Stimulated activated effector memory CD8-positive, alpha-beta T cell treated with anti-CD3 and anti-CD28 coated beads, Interleukin-12 subunit alpha, Interleukin-12 subunit beta, amount 100 ng/mL, for 72 hours (primary cell): ENCODE measurements at regions not wholly inside any gene's neighbourhood (a gene's known extent, or its start where the extent isn't known, plus 50 kb on each side); places are given as distances from the start of the nearest gene placed in this dataset.
"Not testable (repeated sequence)": the region's sequence is repeated elsewhere in the genome, so short reads cannot be mapped to it uniquely, and the experiment has no call there.

ENCODE experiments used
- ATAC-seq: fragments of 150-1000 bp; cut with Tn5 transposase; 2 replicates; pipeline ENCODE4 v1.10.0; 2021
- DNase-seq, 2 donors: peaks; one replicate each; pipeline ENCODE4 v3.0.0; 2021 to 2022; ENCODE audit warnings: low spot score in 2 of 2
- H3K27ac Mint-ChIP-seq: one replicate; pipeline ENCODE4 v1.8.0; 2022; ENCODE audit warnings: mild to moderate bottlenecking, mixed read lengths
- H3K36me3 Mint-ChIP-seq: one replicate; pipeline ENCODE4 v1.8.0; 2022; ENCODE audit warnings: mild to moderate bottlenecking, mixed read lengths
- H3K4me1 Mint-ChIP-seq: one replicate; pipeline ENCODE4 v1.8.0; 2022; ENCODE audit warnings: mixed read lengths
- H3K4me3 Mint-ChIP-seq: one replicate; pipeline ENCODE4 v1.8.0; 2022; ENCODE audit warnings: mild to moderate bottlenecking, mixed read lengths
- H3K9me3 Mint-ChIP-seq: one replicate; pipeline ENCODE4 v1.8.0; 2022; ENCODE audit warnings: mixed read lengths

DNA sequence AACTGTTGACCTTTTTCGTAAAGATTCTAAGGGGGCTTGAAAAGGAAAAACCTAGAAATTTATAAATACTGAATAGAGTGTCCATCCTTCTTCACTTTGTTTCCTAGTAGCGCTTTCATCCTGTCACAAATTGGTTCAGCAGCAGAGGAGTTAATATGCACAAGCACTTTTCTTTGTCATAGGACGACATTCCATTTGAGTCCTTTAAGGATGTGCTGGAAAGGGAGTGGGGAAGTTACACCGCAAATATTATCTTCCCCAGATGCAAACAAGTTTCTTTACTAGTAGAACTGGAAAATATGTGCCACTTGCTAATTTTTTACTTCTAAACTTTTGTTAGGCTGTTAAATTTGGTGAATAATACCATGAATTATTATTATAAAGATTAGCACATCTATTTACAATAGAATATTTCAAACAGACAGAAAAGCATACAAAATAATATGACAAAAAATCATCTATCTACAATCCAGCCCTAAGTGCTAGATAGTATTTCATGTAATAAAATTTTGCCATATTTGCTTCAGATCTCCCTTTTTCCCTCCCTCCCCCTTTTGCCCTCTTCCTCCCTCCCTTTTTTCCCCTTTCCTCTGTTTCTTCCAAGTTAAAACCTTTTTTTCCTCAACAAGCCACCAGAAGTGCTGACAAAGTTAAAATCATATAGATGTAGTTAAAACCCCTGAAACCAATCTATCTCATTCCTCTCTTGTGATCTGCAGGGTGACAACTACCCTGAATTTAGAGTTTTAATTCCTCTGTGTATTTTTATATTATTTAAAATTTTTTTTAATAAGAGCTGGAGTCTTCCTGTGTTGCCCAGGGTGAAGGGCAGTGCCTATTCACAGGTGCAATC is 50.5 kb upstream of the MAP4K3 start:
- Mint-ChIP-seq H3K27ac (no peak overlapping the region), H3K36me3 (no peaks in the 10 kb centered on the region), H3K9me3 (no peaks in the 10 kb centered on the region), H3K4me3 (no peak overlapping the region), H3K4me1 (peaks cover 10% of the 10 kb centered on the region)
- DNase-seq (no peak), ATAC-seq (no peak)

DNA sequence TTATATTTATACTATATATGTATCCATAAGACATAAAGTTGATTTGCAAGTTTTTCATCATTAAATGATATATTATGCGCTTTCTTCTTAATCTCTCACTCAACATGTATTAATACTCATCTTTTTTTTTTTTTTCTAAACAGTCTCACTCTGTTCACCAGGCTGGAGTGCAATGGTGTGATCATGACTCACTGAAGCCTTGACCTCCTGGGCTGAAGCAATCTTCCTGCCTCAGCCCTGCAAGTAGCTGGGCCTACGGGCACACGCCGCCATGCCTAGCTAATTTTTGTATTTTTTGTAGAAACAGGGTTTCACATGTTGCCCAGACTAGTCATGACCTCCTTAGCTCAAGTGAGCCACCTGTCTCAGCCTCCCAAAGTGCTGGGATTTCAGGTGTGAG is 51.4 kb upstream of the MAP4K3 start:
- Mint-ChIP-seq H3K27ac (no peak overlapping the region), H3K9me3 (no peaks in the 10 kb centered on the region), H3K36me3 (no peaks in the 10 kb centered on the region), H3K4me3 (no peak overlapping the region), H3K4me1 (peaks cover 10% of the 10 kb centered on the region)
- ATAC-seq, result no peak
- DNase-seq, result no peak

DNA sequence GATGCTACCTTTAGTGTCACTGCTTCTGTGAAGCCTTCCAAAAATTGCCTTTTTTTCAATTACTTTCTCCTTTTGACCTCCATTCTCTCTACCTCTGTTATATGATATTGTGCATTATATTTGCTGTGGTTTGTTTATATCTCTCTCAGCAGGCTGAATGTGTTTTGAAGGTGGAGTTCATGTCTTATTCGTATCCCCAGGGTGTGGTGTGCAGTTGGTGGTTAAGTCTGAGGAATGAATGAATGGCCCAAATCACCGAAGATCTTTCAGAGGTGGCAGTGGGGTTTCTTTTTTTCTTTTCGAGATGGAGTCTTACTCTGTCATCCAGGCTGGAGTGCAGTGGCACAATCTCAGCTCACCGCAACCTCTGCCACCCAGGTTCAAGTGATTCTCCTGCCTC is 53.5 kb upstream of the MAP4K3 start:
- DNase-seq, result no peak
- no peak for ATAC-seq
- no peaks in the 10 kb centered on the region for H3K36me3 Mint-ChIP-seq
- no peaks in the 10 kb centered on the region for H3K9me3 Mint-ChIP-seq
- no peak overlapping the region for H3K27ac Mint-ChIP-seq
- H3K4me3 Mint-ChIP-seq, result no peak overlapping the region
- peaks cover 22% of the 10 kb centered on the region for H3K4me1 Mint-ChIP-seq

DNA sequence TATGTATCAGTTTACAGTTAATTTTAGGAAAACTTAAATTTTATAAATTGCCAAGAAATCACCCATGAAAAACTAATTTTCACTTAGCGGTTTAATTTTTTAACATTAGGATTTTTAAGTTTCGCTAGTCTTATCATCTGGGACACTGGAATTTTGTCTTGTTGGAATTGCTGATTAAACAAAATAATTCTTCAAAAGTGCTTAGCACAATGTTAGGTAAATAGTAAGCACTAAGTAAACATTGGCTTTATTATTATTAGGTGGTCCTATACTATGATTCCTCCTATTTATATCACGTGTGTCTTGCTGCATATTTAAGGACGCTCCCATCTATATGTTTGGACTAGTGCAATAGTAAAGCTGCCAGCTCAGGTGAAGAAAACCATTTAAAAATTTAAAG is 54.6 kb upstream of the MAP4K3 start:
- Mint-ChIP-seq H3K36me3 (no peaks in the 10 kb centered on the region), H3K4me1 (peaks cover 29% of the 10 kb centered on the region), H3K9me3 (no peaks in the 10 kb centered on the region), H3K27ac (peak overlapping the region; percentile 55), H3K4me3 (no peak overlapping the region)
- ATAC-seq, result no peak
- no peak for DNase-seq

DNA sequence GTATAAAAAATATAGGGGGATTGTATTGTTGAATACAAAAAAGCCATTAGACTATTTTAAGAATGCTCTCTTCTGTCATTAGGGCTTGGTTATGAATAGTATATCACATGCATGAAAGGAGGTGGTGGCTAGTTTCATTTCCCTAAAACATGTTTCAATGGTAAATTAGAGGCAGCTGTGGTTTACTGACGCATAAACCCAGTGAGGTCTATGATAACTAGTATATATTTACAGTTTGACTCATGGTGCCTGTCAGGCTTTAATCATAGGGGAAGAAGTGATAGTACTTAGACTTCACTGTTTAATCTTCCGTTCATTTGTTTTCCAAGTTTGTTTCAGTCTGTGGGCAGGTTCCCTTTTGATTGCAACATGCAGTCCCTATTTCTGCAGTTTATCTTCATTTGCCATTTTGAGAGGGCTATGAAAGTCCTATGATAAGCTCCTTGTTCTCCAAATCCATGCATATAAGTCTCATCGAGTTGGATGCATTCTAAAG is 55.1 kb upstream of the MAP4K3 start:
- Mint-ChIP-seq H3K27ac (peak overlapping the region; percentile 55), H3K4me1 (peaks cover 29% of the 10 kb centered on the region), H3K9me3 (no peaks in the 10 kb centered on the region), H3K4me3 (no peak overlapping the region), H3K36me3 (no peaks in the 10 kb centered on the region)
- peak; percentile 99 for ATAC-seq
- DNase-seq, result peak in 1 of 2 donors; percentile 59

DNA sequence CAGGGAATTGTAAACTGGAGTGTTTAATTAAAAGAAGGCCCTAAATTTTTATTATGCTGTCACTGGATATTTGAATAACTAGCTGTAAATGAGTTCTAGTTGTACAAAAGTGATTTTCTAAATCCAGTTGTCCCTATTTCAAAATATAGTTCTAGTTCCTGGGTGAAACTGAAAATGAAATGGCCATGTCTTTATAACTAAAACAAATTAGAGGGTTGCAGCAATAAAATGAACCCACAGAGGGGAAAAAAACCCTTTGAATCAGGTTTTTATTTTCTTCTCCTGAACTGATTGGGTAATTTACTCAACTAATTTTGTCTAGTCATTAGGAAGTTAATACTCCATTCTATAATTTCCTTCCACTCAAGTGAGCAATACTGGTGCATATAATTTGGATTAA is 55.6 kb upstream of the MAP4K3 start:
- Mint-ChIP-seq H3K9me3 (no peaks in the 10 kb centered on the region), H3K4me3 (no peak overlapping the region), H3K36me3 (no peaks in the 10 kb centered on the region), H3K4me1 (peaks cover 29% of the 10 kb centered on the region), H3K27ac (no peak overlapping the region)
- DNase-seq, result no peak
- ATAC-seq, result no peak

DNA sequence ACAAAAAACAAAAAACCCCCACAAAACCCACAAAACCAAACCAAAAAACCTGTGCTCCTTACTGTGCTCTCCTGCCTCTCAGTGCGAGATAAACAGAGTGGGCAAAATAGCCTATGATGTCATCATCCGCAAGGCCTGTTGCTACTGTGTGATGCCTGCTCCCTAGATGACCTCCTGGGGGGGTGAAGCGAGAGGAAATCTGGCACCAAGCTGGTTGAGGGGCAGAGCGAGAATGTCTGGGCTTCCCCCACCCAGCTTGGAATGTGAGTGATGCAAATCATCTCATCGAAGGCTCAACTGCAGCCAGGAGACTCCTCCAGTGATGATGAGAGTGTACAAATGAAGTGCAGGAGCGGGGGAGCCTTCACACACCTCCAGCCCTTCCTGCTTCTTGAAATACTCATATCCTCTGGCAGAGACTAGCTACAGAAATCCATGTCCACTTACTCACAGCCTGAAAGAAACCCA is 57.7 kb upstream of the MAP4K3 start:
- Mint-ChIP-seq H3K4me1 (peaks cover 29% of the 10 kb centered on the region), H3K4me3 (no peak overlapping the region), H3K36me3 (no peaks in the 10 kb centered on the region), H3K27ac (peak overlapping the region; percentile 72), H3K9me3 (no peaks in the 10 kb centered on the region)
- ATAC-seq (peak; percentile 57), DNase-seq (no peak)

DNA sequence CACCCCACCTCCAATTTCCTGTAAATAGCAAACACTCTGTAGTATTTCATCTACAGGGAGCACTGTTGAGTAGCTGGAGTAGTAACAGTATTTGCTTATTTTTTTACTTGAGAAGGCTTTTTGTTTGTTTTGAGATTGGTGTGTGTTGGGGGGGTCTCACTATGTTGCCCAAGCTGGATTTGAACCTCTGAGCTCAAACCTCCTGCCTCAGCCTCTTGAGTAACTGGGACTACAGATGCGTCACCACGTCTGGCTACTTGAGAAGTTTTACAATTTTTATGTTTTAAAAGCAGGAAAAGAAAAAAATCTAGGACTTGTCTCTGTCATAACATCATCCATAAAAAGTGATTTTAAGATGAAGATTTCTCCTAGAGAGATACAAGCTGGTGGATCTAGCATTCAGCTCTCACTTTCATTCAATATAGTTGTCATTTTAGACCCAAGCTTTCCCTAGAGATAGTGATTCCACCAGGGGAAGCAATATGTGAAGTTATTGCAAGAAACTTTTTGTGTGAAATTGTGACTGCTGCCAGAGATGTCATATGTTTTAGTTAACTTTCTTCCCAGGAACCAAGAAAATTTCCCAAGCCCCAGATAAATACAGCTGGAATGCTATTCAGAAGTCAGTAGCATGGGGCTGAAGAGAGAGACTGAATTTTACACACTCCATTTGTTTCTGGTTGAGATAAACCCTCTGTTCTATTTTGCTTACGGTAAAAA is 60.2 kb upstream of the MAP4K3 start:
- DNase-seq (no peak), ATAC-seq (no peak)
- H3K9me3 Mint-ChIP-seq, result no peaks in the 10 kb centered on the region
- no peak overlapping the region for H3K27ac Mint-ChIP-seq
- no peaks in the 10 kb centered on the region for H3K36me3 Mint-ChIP-seq
- H3K4me3 Mint-ChIP-seq, result no peak overlapping the region
- H3K4me1 Mint-ChIP-seq, result peaks cover 22% of the 10 kb centered on the region

DNA sequence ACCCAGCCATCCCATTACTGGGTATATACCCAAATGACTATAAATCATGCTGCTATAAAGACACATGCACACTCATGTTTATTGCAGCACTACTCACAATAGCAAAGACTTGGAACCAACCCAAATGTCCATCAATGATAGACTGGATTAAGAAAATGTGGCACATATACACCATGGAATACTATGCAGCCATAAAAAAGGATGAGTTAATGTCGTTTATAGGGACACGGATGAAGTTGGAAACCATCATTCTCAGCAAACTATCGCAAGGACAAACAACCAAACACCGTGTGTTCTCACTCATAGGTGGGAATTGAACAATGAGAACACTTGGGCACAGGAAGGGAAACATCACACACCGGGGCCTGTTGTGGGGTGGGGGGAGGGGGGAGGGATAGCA is 61.1 kb upstream of the MAP4K3 start:
- H3K4me3 Mint-ChIP-seq, H3K36me3 Mint-ChIP-seq, ATAC-seq, DNase-seq, H3K9me3 Mint-ChIP-seq, H3K27ac Mint-ChIP-seq: not testable (repeated sequence)
- H3K4me1 Mint-ChIP-seq, result peaks cover 19% of the 10 kb centered on the region

DNA sequence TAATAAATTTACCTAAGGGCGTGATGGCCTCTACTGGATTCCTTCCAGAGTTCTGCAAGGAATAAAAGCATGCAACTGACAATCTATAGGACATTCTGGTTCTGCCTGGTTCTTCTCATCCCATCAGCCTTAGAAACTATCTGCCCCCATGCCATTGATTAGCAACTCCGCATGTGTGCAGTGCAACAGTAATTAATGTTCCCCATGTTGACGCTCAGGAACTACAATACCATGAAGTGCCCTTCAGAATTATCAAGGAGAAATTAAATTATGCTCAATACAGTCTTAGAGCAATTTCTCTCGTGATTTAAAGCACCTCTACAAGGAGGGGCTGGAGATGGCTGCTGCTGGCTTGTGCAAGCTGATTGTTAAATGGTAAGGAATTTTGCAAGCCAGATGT is 61.7 kb upstream of the MAP4K3 start:
- Mint-ChIP-seq H3K36me3 (no peaks in the 10 kb centered on the region), H3K9me3 (no peaks in the 10 kb centered on the region), H3K4me1 (peaks cover 19% of the 10 kb centered on the region), H3K27ac (no peak overlapping the region), H3K4me3 (no peak overlapping the region)
- DNase-seq, result no peak
- ATAC-seq, result no peak

DNA sequence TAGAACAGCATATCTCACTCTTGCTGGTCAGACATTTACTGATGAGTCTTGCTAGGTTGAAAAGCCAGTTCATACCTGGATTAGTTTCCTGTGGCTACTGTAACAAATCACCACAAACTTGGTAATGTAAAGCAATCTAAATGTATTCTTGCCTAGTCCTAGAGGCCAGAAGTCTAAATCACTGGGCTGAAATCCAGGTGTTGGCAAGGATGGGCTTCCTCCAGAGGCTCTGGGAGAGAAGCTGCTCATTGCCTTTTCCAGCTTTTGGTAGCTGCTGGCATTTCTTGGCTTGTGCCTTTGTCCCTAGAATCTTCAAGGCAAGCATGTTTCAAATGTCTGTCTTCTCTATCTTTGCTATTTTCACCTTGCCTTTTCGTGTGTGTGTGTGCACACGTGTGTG is 62.3 kb upstream of the MAP4K3 start:
- no peak for ATAC-seq
- Mint-ChIP-seq H3K4me1 (peaks cover 19% of the 10 kb centered on the region), H3K4me3 (no peak overlapping the region), H3K36me3 (no peaks in the 10 kb centered on the region), H3K9me3 (no peaks in the 10 kb centered on the region), H3K27ac (no peak overlapping the region)
- DNase-seq, result no peak

DNA sequence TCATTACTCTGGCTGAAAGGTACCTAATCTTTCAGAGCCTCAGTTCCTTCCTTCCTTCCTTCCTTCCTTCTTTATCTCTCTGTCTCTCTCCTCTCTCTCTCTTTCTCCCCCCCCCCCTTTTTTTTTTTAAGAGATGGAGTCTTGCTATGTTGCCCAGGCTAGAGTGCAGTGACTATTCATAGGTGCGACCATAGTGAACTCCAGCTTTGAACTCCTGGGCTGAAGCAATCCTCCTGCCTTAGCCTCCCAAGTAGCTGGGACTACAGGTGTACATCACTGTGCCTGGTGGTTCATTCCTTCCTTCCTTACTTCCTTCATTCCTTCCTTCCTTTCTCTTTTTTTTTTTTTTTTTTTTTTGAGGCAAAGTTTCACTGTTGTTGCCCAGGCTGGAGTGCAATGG is 64.3 kb upstream of the MAP4K3 start:
- H3K9me3 Mint-ChIP-seq, result no peaks in the 10 kb centered on the region
- no peaks in the 10 kb centered on the region for H3K36me3 Mint-ChIP-seq
- H3K4me1 Mint-ChIP-seq, result no peaks in the 10 kb centered on the region
- no peak overlapping the region for H3K4me3 Mint-ChIP-seq
- DNase-seq, result no peak
- no peak for ATAC-seq
- H3K27ac Mint-ChIP-seq, result no peak overlapping the region

DNA sequence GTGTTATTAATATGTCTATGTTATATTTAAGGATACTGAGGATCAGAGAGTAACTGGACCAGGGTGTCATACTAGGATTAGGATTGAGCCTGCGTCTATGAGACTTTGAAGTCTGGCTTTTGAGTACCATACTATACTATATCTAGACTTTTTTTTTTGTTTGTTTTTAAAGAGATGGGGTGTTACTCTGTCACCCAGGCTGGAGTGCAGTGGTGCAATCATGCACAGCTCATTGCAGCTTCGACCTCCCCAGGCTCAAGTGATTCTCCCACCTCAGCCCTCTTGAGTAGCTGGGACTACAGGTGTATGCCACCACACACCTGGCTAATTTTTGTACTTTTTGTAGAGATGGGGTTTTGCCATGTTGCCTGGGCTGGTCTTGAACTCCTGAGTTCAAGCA is 66.2 kb upstream of the MAP4K3 start:
- ATAC-seq (no peak), DNase-seq (no peak)
- Mint-ChIP-seq H3K4me1 (no peaks in the 10 kb centered on the region), H3K36me3 (no peaks in the 10 kb centered on the region), H3K9me3 (no peaks in the 10 kb centered on the region), H3K4me3 (no peak overlapping the region), H3K27ac (no peak overlapping the region)

DNA sequence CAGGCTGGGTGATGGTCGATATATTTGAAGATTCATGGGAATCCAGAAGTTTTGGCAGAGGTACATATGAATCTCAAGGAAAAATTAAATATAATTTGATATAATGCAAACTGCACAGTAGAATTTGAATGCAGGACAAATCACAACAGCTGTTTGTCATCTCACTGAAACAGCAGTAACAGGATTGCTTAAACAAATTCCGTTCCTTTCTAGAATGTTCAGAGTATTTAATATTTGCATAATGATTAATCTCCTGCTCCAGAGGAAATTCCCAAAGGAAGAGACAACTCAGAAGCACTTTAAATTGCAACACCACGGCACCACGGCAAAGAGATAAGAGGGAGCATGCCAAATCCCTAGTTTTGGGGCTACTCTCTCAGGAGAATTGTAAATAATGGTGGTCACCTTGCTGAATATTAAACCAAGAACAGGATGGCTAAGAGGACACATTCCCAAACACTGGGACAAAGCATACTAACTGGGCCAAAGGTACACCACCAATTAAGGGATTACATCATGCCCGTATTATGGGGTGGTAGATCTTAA is 67.8 kb upstream of the MAP4K3 start:
- Mint-ChIP-seq H3K4me1 (no peaks in the 10 kb centered on the region), H3K27ac (no peak overlapping the region), H3K4me3 (no peak overlapping the region), H3K9me3 (no peaks in the 10 kb centered on the region), H3K36me3 (no peaks in the 10 kb centered on the region)
- DNase-seq (no peak), ATAC-seq (no peak)

DNA sequence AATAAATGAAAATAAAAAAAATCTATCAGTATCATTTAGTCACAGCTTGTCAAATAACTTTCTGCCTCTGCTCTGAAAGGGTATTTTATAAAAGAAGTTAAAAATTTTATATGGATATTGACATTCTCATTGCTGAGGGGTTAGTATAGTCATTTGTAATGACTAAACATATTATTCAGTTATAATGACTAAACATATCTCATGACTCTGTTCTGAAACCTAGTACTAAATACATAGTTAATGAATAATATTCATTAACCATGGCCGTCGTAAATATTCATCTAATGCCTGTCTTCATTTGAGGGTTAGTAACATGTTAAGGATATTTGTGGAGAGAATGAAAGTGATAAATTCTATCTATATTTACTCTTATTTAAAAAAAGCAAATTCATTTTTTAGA is 69.1 kb upstream of the MAP4K3 start:
- Mint-ChIP-seq H3K4me1 (peaks cover under 1% of the 10 kb centered on the region), H3K9me3 (no peaks in the 10 kb centered on the region), H3K36me3 (no peaks in the 10 kb centered on the region), H3K27ac (no peak overlapping the region), H3K4me3 (no peak overlapping the region)
- no peak for ATAC-seq
- no peak for DNase-seq

DNA sequence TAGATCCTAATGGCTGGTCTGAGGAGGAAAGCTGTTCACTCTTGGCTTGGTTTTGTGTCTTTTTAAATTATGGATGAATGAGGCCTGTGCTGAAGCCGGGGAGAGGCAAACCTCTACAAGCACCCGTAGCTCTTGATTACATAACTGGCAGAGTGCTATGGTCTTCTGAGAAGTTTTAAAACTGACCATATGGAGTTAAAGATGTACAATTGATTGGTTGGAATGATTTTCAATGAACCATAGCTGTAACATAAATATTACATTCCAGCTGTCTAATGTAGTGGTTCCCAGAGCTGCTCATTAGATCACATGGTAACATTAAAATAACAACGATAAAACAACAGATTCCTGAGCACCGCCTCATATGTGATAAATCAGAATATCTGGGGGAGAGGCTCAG is 71.1 kb upstream of the MAP4K3 start:
- peaks cover 20% of the 10 kb centered on the region for H3K4me1 Mint-ChIP-seq
- H3K36me3 Mint-ChIP-seq, result no peaks in the 10 kb centered on the region
- H3K27ac Mint-ChIP-seq, result no peak overlapping the region
- ATAC-seq, result no peak
- H3K4me3 Mint-ChIP-seq, result no peak overlapping the region
- no peak for DNase-seq
- H3K9me3 Mint-ChIP-seq, result no peaks in the 10 kb centered on the region
